ENCODE measurements at regions not wholly inside any gene's neighbourhood (a gene's known extent, or its start where the extent isn't known, plus 50 kb on each side); places are given as distances from the start of the nearest gene placed in this dataset.

DNA sequence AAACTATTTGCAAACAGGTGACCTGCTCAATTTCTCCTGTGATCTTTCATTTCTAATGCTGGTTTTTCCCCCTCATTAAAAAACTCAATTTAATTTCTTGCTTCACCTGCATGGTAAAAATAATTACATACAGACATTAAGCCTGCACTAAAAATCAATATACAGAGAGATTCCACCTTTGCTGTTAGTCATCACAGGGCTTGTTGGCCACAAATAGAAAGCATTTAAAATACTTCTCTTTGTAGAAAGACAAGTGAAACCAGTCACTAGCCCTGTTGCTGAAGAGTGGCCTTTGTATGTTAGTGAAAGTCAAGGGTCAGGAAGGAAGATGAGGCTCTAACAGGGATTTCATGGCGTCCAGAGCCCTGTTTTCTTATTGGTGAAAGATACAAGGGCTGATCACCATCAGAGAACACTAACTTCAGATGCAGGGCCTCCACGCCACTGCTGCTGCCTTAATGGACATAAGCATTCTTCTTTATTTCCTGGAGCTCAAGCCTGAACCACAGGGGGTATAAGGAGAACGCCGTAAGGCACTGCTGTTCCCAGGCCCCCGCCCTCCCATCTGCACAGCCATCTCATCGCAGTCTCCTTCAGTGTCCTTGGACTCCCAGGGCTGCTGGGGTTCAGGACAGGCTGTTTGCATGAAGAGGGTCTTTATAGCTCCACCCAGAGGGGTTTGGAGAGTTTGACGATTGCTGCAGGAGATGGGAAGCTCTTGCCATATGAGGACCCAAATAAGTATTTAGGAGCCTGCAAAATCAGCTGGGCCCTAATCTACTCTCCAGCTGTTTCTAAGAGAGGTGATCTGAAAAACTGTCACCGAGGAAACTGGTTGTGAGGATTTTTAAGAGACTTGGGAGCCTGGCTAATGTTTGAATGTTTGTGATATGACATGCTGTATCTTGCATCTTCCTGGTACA, 117.3 kb upstream of the IRF2BP2 start:
- H3K4me1 ChIP-seq (ENCODE audit: insufficient read depth, low read length, severe bottlenecking): peaks cover 80% of the 10 kb centered on the region

DNA sequence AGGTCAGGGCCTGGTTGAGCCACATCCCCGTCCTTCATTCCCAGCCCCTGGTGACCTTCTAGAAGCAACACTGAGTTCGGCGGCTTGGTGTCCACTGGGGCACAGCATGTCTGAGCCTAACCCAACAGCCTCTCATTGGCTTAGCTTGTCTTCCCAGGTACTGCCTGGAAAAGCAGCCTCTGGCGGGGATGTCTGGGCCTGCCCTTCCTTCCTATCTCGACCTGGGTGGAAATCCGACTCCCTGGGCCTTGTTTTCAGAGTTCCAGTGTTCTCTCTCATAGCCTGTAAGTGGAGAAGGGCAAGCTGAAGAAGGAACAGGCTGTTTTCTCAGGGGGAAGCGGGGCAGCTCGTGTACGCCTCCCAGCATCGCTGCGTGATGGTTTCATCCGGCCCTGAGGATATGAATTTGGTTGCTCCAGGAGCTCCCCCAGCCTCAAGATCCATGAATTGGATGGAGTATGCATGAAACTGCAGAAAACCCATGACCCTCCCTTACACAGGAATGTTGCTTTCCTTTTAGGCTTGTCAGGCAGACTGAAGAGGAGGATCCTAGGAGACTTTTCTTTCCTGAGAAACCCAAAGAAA, 116.5 kb upstream of the IRF2BP2 start:
- Histone ChIP-seq H3K9ac (ENCODE audit: low read length) (peak overlapping the region; percentile 16; the same call in 1 of the 2 replicates), H2AFZ (ENCODE audit: low read length) (no peak overlapping the region), H3F3A (ENCODE audit: insufficient read depth, low read length) (peaks cover 6% of the 10 kb centered on the region; the same call in 1 of the 2 replicates), H3K9me2 (ENCODE audit: low read depth, low read length) (no peaks in the 10 kb centered on the region), H3K27ac (ENCODE audit: low read depth, low read length, poor library complexity, severe bottlenecking) (peak overlapping the region; percentile 96), H3K79me2 (ENCODE audit: insufficient read depth, low read length) (no peaks in the 10 kb centered on the region), H3K36me3 (ENCODE audit: insufficient read depth, low read length) (no peaks in the 10 kb centered on the region), H3K27me3 (ENCODE audit: insufficient read depth, low read length) (no peaks in the 10 kb centered on the region), H4K20me1 (ENCODE audit: insufficient read depth, low read length) (no peaks in the 10 kb centered on the region), H3K4me3 (ENCODE audit: low read depth, low read length, poor library complexity, severe bottlenecking) (no peak overlapping the region), H3K9me3 (ENCODE audit: low read length) (no peaks in the 10 kb centered on the region), H3K4me2 (ENCODE audit: low read length) (peak overlapping the region; percentile 18; the same call in 1 of the 2 replicates), H3K4me1 (ENCODE audit: insufficient read depth, low read length, severe bottlenecking) (peaks cover 80% of the 10 kb centered on the region)
- TF ChIP-seq EZH2 (IDR thresholded peaks at IDR 0.05; ENCODE audit: borderline replicate concordance, low read length): no peak

More for the DNA sequence above, 117.3 kb upstream of the IRF2BP2 start:
- H3K27me3 ChIP-seq (ENCODE audit: insufficient read depth, low read length): no peaks in the 10 kb centered on the region
- no peaks in the 10 kb centered on the region for H3K9me2 ChIP-seq (ENCODE audit: low read depth, low read length)
- no peaks in the 10 kb centered on the region for H3K36me3 ChIP-seq (ENCODE audit: insufficient read depth, low read length)
- no peaks in the 10 kb centered on the region for H3K9me3 ChIP-seq (ENCODE audit: low read length)
- peaks cover 6% of the 10 kb centered on the region; the same call in 1 of the 2 replicates for H3F3A ChIP-seq (ENCODE audit: insufficient read depth, low read length)
- no peaks in the 10 kb centered on the region for H3K79me2 ChIP-seq (ENCODE audit: insufficient read depth, low read length)
- H3K4me3 ChIP-seq (ENCODE audit: low read depth, low read length, poor library complexity, severe bottlenecking): no peak overlapping the region
- H3K4me2 ChIP-seq (ENCODE audit: low read length): peak overlapping the region; percentile 14; the same call in 1 of the 2 replicates
- no peaks in the 10 kb centered on the region for H4K20me1 ChIP-seq (ENCODE audit: insufficient read depth, low read length)
- H3K27ac ChIP-seq (ENCODE audit: low read depth, low read length, poor library complexity, severe bottlenecking): peak overlapping the region; percentile 96
- TF ChIP-seq CTCF (IDR thresholded peaks at IDR 0.05; ENCODE audit: low read length): no peak
- no peak for TF ChIP-seq EZH2 (IDR thresholded peaks at IDR 0.05; ENCODE audit: borderline replicate concordance, low read length)
- peak overlapping the region; percentile 10; the same call in 1 of the 2 replicates for H3K9ac ChIP-seq (ENCODE audit: low read length)
- no peak overlapping the region for H2AFZ ChIP-seq (ENCODE audit: low read length)

DNA sequence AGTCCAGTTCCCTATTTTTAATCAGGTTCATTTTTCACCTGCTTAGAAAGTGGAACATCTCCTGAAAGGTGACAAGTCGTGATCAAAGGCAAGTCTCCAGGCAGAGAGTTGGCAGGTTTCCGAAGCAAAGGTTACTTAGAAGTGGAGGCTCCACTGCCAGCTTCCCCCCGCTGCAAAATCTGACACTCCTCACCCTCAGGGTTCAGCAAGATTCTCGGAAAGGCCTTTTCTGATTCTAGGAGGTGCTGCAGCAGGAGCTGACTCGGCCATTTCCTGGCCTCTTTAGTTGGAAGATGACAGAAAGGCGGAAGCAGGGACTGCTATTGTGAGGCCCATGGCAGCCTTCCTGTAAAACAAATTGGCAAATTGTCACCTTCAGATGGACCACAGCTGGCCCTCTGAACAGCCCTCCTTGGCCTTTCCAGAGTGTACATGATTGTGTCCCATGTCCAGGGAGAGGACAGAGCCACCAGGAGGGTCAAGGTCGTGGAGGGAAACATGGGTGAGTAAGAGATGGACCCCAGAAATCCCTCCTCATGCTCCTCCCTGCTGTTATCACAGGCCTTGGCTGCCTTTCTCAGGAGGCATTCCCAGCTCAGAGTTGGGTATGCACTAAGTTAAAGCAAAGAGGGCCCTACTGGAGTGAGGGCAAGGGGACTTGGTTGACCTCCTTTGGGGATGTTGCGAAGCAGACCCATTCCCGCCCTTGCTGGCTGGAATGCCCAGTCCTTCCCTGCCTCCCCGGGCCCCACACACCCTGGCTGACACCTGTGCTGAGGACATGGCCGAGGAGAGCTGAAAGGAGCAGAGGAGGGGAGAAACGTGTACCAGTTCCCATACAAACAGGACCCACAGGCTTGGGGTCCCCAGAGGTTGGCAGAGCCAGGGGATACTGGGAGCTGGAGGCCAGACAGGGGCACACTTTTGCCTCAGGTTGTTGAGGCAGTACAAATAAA, 115.5 kb upstream of the IRF2BP2 start:
- Histone ChIP-seq H3K4me2 (ENCODE audit: low read length) (peak overlapping the region; percentile 75), H3K9me3 (ENCODE audit: low read length) (no peaks in the 10 kb centered on the region), H3F3A (ENCODE audit: insufficient read depth, low read length) (no peaks in the 10 kb centered on the region), H4K20me1 (ENCODE audit: insufficient read depth, low read length) (no peaks in the 10 kb centered on the region), H3K9me2 (ENCODE audit: low read depth, low read length) (no peaks in the 10 kb centered on the region), H3K27ac (ENCODE audit: low read depth, low read length, poor library complexity, severe bottlenecking) (peak overlapping the region; percentile 96), H3K9ac (ENCODE audit: low read length) (peak overlapping the region; percentile 48; the same call in 1 of the 2 replicates), H3K4me3 (ENCODE audit: low read depth, low read length, poor library complexity, severe bottlenecking) (peak overlapping the region; percentile 41), H3K4me1 (ENCODE audit: insufficient read depth, low read length, severe bottlenecking) (peaks cover 73% of the 10 kb centered on the region), H3K79me2 (ENCODE audit: insufficient read depth, low read length) (no peaks in the 10 kb centered on the region), H3K36me3 (ENCODE audit: insufficient read depth, low read length) (no peaks in the 10 kb centered on the region), H3K27me3 (ENCODE audit: insufficient read depth, low read length) (no peaks in the 10 kb centered on the region), H2AFZ (ENCODE audit: low read length) (no peak overlapping the region)
- TF ChIP-seq EZH2 (IDR thresholded peaks at IDR 0.05; ENCODE audit: borderline replicate concordance, low read length): no peak
- no peak for TF ChIP-seq CTCF (IDR thresholded peaks at IDR 0.05; ENCODE audit: low read length)
